GM10266 (cell line): ENCODE measurements at regions not wholly inside any gene's neighbourhood (a gene's known extent, or its start where the extent isn't known, plus 50 kb on each side); places are given as distances from the start of the nearest gene placed in this dataset.
"Not testable (repeated sequence)": the region's sequence is repeated elsewhere in the genome, so short reads cannot be mapped to it uniquely, and the experiment has no call there.

Experiments
- DNase-seq: peaks from one replicate; pipeline ENCODE4 v3.0.0; 2012; ENCODE audit errors: extremely low spot score
- CTCF ChIP-seq: IDR thresholded peaks from 2 replicates; pipeline ENCODE4 v1.5.1; 2012; ENCODE audit warnings: mild to moderate bottlenecking, low read depth; ENCODE audit not compliant: control insufficient read depth, insufficient read depth; ENCODE audit errors: missing control alignments

GRCh38 chr3:118675305-118675704, 359.3 kb downstream of the IGSF11 start:
- DNase-seq = no peak
- TF ChIP-seq CTCF = no peak

DNA sequence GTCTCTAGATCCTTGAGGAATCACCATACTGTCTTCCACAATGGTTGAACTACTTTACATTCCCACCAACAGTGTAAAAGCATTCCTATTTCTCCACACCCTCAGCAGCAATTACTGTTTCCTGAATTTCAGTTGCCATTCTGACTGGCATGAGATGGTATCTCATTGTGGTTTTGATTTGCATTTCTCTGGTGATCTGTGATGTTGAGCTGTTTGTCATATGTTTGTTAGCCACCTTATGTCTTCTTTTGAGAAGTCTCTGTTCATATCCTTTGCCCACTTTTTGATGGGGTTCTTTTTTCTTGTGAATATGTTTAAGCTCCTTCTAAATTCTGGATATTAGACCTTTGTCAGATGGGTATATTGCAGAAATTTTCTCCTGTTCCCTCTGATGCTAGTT, 356.0 kb downstream of the IGSF11 start:
- DNase-seq = not testable (repeated sequence)

DNA sequence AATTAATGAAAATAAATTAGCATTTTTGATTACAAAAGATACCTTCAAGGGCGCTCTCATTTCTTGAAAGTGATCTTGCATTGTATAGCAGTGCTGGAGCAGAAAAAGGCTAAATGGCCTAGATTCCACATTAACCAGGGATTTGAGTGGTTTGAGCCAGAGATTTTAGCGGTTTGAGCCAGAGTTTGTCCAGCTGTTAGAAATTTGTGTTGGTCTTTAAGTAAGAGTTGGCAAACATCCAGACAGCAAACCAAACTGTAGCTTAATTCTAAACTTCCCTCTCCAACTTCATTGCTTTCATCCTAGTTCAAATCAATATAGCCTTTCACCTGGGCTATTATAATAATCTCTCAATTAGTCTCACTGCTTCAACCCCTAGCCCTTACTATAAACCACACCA, 351.7 kb downstream of the IGSF11 start:
- no peak for TF ChIP-seq CTCF
- no peak for DNase-seq

DNA sequence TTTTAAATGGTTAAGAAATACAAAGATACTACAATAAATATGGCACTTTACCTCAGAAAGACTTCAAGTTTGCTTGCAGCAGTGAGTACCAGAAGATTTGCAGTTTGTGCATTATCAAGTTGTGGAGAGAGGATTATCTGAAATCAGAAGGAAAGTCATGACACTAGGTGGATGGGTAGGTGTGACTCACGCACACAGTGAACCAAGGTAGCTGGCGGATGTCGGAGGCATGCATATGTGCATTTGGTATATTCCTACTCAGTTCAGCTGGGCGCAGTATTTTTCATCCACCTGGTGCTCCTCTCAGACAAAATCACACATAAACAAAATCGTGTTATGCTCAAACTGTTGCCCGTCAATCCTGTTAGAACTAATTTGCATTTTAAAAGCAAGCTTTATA, 351.0 kb downstream of the IGSF11 start:
- DNase-seq = no peak
- no peak for TF ChIP-seq CTCF

- no peak for DNase-seq
- TF ChIP-seq CTCF = no peak
These were observed 346.2 kb downstream of the IGSF11 start for GRCh38 chr3:118688396-118688884.

DNA sequence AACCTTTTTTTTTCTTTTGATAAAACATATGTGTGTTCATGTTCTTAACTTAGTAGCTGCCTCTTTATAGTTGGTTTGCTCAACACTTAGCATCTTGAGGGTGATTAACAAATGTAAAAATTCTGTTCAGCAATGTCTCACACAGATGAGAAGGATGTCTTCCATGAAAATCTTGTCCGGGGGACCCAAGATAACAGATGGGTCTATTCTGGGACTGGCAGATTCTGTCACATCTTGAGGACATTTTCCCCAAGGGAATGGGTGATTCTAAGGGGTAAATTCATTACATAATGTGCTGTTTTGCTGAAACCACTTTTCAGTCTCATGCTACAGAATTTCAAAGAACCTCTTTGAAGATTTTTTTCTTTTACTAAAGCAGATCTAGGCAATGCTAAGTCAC, 342.2 kb downstream of the IGSF11 start:
- TF ChIP-seq CTCF = no peak
- no peak for DNase-seq

DNA sequence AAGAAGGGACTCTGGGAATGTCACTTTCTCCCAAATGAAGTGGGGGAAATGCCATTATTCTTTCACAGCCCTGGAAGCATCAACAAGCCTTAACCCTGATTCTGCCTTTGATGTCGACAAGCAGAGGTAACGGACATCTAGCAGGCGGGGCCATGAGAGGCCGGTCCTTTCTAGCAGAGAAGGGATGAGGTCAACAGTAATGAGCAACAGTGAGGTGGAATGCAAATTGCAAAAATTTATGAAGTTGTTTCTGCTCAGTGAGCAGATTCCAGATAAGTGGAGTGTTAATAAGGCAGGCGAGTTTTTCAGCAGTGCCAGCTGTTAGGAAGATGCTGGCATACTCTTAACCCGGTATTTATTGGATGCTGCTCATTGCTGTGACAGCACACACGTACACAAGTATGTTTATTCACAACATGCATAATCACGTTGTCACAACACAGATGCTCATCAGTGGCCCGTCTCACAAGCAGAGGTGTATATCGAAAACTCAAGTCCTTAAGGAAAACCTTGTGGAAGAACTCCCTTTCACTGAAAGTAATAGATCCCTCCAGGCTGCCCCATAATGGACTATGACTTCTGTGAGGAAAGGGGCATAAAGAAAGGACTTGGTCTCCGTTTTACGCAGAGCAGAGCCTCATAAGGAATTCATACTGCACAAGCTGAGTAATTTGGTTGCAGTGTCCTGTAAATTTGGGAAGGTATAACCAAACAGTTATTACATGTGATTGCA, 329.0 kb downstream of the IGSF11 start:
- no peak for TF ChIP-seq CTCF

GRCh38 chr3:118707991-118708390, 326.7 kb downstream of the IGSF11 start:
- TF ChIP-seq CTCF = no peak
- DNase-seq = no peak

More for the DNA sequence above, 329.0 kb downstream of the IGSF11 start:
- no peak for DNase-seq
